Fibroblast of villous mesenchyme (primary cell): ENCODE measurements at regions not wholly inside any gene's neighbourhood (a gene's known extent, or its start where the extent isn't known, plus 50 kb on each side); places are given as distances from the start of the nearest gene placed in this dataset.

ENCODE experiments used
- DNase-seq: peaks from one replicate; pipeline ENCODE4 v3.0.0-alpha.2; 2010; ENCODE audit warnings: low read depth
- H3K4me3 ChIP-seq: 2 replicates; pipeline ENCODE4 v1.5.1; 2011; ENCODE audit warnings: low read depth, mild to moderate bottlenecking, low read length
- TF ChIP-seq, protein P1 (sequence below): IDR thresholded peaks from 2 replicates; pipeline ENCODE4 v1.5.1; 2012; ENCODE audit warnings: low read depth, mild to moderate bottlenecking, low read length; ENCODE audit not compliant: insufficient read depth

- TF ChIP-seq, protein P1, sequence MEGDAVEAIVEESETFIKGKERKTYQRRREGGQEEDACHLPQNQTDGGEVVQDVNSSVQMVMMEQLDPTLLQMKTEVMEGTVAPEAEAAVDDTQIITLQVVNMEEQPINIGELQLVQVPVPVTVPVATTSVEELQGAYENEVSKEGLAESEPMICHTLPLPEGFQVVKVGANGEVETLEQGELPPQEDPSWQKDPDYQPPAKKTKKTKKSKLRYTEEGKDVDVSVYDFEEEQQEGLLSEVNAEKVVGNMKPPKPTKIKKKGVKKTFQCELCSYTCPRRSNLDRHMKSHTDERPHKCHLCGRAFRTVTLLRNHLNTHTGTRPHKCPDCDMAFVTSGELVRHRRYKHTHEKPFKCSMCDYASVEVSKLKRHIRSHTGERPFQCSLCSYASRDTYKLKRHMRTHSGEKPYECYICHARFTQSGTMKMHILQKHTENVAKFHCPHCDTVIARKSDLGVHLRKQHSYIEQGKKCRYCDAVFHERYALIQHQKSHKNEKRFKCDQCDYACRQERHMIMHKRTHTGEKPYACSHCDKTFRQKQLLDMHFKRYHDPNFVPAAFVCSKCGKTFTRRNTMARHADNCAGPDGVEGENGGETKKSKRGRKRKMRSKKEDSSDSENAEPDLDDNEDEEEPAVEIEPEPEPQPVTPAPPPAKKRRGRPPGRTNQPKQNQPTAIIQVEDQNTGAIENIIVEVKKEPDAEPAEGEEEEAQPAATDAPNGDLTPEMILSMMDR, result no peak
- no peak for DNase-seq
- H3K4me3 ChIP-seq, result no peak overlapping the region
Observed at GRCh38 chr3:180523040-180523439, 78.9 kb upstream of the TTC14 start.

- TF ChIP-seq, protein P1, result no peak
- no peak overlapping the region for H3K4me3 ChIP-seq
- DNase-seq, result no peak
Observed at GRCh38 chr3:180528843-180529242, 73.1 kb upstream of the TTC14 start.

- TF ChIP-seq, protein P1, result no peak
- DNase-seq, result no peak
- no peak overlapping the region for H3K4me3 ChIP-seq
Observed at GRCh38 chr3:180529778-180530177, 72.2 kb upstream of the TTC14 start.

DNA sequence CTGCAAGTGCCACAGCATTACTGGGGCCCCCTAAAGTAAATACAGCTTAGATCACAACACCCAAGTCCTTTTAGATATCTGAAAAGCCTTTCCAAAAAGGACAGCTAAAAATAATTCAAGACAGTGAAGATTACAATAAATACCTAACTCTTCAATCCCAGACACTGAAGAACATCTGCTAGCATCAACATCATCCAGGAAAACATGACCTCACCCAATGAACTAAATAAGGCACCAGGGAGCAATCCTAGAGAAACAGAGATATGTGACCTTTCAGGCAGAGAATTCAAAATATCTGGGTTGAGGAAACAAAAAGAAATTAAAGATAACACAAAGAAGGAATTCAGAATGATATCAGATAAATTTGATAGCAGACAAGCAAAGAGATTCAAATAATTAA is 71.7 kb upstream of the TTC14 start:
- TF ChIP-seq, protein P1, result no peak
- DNase-seq, result no peak
- H3K4me3 ChIP-seq, result no peak overlapping the region

- no peak for DNase-seq
- no peak overlapping the region for H3K4me3 ChIP-seq
- TF ChIP-seq, protein P1, result no peak
Observed at GRCh38 chr3:180531303-180532278, 70.4 kb upstream of the TTC14 start.

DNA sequence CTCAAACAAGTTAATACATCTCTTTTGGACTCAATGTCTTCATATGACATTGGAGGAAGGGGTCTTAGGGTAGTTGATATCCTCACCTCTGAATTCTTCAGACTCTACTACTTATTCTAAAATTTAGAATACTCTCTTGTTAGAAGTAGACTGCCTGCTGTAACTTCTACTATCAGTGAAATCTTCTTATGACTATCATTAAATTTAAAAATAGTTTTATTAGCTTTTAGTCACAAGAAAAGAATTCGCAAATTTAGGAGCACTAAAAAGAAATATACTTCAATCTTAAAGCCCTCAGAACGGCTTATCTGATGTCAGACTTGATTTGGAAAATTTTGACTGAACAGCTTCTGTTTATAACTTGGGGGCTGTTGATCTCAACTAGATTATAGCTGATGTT is 67.1 kb upstream of the TTC14 start:
- TF ChIP-seq, protein P1, result no peak
- DNase-seq, result no peak
- no peak overlapping the region for H3K4me3 ChIP-seq

- TF ChIP-seq, protein P1, result no peak
- no peak overlapping the region for H3K4me3 ChIP-seq
- no peak for DNase-seq
Observed at GRCh38 chr3:180538493-180538892, 63.5 kb upstream of the TTC14 start.
